MM.1S (cell line): ENCODE measurements at regions not wholly inside any gene's neighbourhood (a gene's known extent, or its start where the extent isn't known, plus 50 kb on each side); places are given as distances from the start of the nearest gene placed in this dataset.

ENCODE experiments used
- DNase-seq: peaks from one replicate; pipeline ENCODE4 v3.0.0-alpha.2; 2015
- H2AFZ ChIP-seq: fragments of 300-600 bp; sonication (generic); 2 replicates; pipeline ENCODE4 v1.6.0; 2016; ENCODE audit warnings: antibody characterized with exemption, low read length
- H3F3A ChIP-seq: fragments of 300-600 bp; sonication (generic); 2 replicates; pipeline ENCODE4 v1.6.1; 2016; ENCODE audit warnings: mild to moderate bottlenecking, antibody characterized with exemption, low read length, moderate library complexity, mixed read lengths; ENCODE audit not compliant: insufficient read depth
- H3K27ac ChIP-seq: fragments of 300-600 bp; sonication (generic); 2 replicates; pipeline ENCODE4 v1.5.1; 2016; ENCODE audit warnings: mild to moderate bottlenecking, low read length
- H3K27me3 ChIP-seq: fragments of 300-600 bp; sonication (generic); replicated peaks from 2 replicates; pipeline ENCODE4 v1.6.0; 2016; ENCODE audit warnings: low read length; ENCODE audit not compliant: insufficient read depth
- H3K36me3 ChIP-seq: fragments of 300-600 bp; sonication (generic); replicated peaks from 2 replicates; pipeline ENCODE4 v1.6.1; 2016; ENCODE audit warnings: mild to moderate bottlenecking, low read length, mixed read lengths; ENCODE audit not compliant: insufficient read depth
- H3K4me1 ChIP-seq: fragments of 300-600 bp; sonication (generic); 2 replicates; pipeline ENCODE4 v1.6.1; 2016; ENCODE audit warnings: low read length, mixed read lengths
- H3K4me2 ChIP-seq: fragments of 300-600 bp; sonication (generic); 2 replicates; pipeline ENCODE4 v1.6.0; 2016; ENCODE audit warnings: low read depth, low read length
- H3K4me3 ChIP-seq: fragments of 300-600 bp; sonication (generic); 2 replicates; pipeline ENCODE4 v1.5.1; 2016; ENCODE audit warnings: low read length, mixed read lengths
- H3K79me2 ChIP-seq: fragments of 300-600 bp; sonication (generic); 2 replicates; pipeline ENCODE4 v1.6.1; 2016; ENCODE audit warnings: mixed run types, low read length, mixed read lengths
- H3K9ac ChIP-seq: fragments of 300-600 bp; sonication (generic); 2 replicates; pipeline ENCODE4 v1.6.1; 2016; ENCODE audit warnings: low read length, mixed read lengths
- H3K9me2 ChIP-seq: fragments of 300-600 bp; sonication (generic); replicated peaks from 2 replicates; pipeline ENCODE4 v1.6.1; 2016; ENCODE audit warnings: mild to moderate bottlenecking, low read length, mixed read lengths; ENCODE audit not compliant: insufficient read depth
- H3K9me3 ChIP-seq: fragments of 300-600 bp; sonication (generic); replicated peaks from 2 replicates; pipeline ENCODE4 v1.6.1; 2016; ENCODE audit warnings: mild to moderate bottlenecking, low read length, mixed read lengths; ENCODE audit not compliant: insufficient read depth
- H4K20me1 ChIP-seq: fragments of 300-600 bp; sonication (generic); 2 replicates; pipeline ENCODE4 v1.6.1; 2016; ENCODE audit warnings: mild to moderate bottlenecking, low read length, moderate library complexity, mixed read lengths; ENCODE audit not compliant: insufficient read depth
- EZH2 ChIP-seq: fragments of 300-600 bp; sonication (generic); optimal IDR thresholded peaks from 2 replicates; pipeline ENCODE3; 2017; ENCODE audit warnings: low read depth, mild to moderate bottlenecking, antibody characterized with exemption, low read length, mixed read lengths
- EZH2phosphoT487 ChIP-seq: fragments of 300-600 bp; sonication (generic); IDR thresholded peaks from 2 replicates; pipeline ENCODE4 v1.6.1; 2018; ENCODE audit warnings: antibody characterized with exemption, low read length
- TF ChIP-seq, protein P1 (sequence below): fragments of 300-600 bp; sonication (generic); IDR thresholded peaks from 2 replicates; pipeline ENCODE4 v1.5.1; 2016; ENCODE audit warnings: antibody characterized with exemption, low read length, mixed read lengths

DNA sequence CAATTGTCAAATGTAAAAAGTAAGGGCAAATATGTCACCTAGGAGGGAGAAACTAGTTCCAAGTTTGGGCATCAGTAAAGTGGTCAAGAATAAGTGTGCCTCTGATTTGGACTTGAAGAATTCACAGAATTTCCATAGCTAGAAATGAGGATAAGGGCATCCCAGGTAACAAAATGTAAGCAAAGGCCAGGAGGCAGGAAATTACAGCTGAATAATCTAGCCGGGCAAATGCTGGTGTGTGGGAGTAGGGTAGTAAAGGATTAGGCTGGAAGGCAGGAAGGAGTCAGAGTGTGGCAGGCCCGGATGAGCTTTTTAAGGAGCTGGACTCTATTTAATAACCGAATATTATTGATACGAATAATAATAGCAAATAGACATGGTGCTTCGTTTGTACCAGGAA lies 144.9 kb upstream of the EGFLAM start:
- Histone ChIP-seq H3K9me2 (no peaks in the 10 kb centered on the region), H2AFZ (no peak overlapping the region), H3K36me3 (no peaks in the 10 kb centered on the region), H3K9ac (no peak overlapping the region), H3K4me1 (no peaks in the 10 kb centered on the region), H3F3A (no peaks in the 10 kb centered on the region), H3K27ac (no peak overlapping the region), H3K27me3 (no peaks in the 10 kb centered on the region), H4K20me1 (no peaks in the 10 kb centered on the region), H3K9me3 (no peaks in the 10 kb centered on the region), H3K4me3 (no peak overlapping the region), H3K79me2 (no peaks in the 10 kb centered on the region), H3K4me2 (no peak overlapping the region)
- TF ChIP-seq, protein P1, sequence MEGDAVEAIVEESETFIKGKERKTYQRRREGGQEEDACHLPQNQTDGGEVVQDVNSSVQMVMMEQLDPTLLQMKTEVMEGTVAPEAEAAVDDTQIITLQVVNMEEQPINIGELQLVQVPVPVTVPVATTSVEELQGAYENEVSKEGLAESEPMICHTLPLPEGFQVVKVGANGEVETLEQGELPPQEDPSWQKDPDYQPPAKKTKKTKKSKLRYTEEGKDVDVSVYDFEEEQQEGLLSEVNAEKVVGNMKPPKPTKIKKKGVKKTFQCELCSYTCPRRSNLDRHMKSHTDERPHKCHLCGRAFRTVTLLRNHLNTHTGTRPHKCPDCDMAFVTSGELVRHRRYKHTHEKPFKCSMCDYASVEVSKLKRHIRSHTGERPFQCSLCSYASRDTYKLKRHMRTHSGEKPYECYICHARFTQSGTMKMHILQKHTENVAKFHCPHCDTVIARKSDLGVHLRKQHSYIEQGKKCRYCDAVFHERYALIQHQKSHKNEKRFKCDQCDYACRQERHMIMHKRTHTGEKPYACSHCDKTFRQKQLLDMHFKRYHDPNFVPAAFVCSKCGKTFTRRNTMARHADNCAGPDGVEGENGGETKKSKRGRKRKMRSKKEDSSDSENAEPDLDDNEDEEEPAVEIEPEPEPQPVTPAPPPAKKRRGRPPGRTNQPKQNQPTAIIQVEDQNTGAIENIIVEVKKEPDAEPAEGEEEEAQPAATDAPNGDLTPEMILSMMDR, result no peak
- TF ChIP-seq EZH2phosphoT487 (no peak), EZH2 (no peak)
- no peak for DNase-seq

DNA sequence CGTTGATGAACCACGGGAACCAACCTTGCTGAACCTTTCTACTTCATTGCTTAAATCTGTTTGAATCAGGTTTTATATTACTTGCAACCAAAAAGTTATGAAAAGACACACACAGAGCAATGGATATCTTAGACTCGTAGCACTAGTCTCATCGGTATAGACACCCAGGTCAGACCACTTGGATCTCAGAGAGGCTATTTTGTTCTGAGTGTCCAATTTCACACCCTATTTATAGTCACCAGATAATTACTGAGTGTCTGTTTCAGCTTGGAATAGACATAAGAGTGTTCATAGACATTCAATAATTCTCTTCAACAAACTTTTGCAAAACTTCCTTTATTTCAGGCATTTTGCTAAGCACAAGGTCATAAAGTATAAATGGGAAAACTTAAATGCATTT lies 145.4 kb upstream of the EGFLAM start:
- no peak overlapping the region for H2AFZ ChIP-seq
- H3F3A ChIP-seq, result no peaks in the 10 kb centered on the region
- H3K27me3 ChIP-seq, result no peaks in the 10 kb centered on the region

DNA sequence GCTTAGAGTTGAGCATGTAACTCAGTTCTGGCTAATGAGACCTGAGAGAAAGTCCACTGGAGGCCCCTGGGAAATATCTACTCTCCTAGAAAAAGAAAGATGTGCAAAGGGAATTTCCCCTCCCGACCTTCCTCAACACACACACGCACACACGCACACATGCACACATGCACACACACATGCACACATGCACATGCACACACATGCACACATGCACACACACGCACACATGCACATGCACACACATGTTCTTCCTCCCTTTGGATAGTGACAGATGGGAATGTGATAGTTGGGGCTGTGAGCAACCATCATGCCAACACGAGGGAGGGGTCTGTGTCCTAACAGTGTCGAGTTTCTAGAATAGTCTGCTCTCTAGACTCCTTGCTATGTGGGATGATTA lies 148.2 kb upstream of the EGFLAM start:
- no peaks in the 10 kb centered on the region for H3K36me3 ChIP-seq
- no peak overlapping the region for H3K9ac ChIP-seq
- no peaks in the 10 kb centered on the region for H3K9me3 ChIP-seq
- H2AFZ ChIP-seq, result no peak overlapping the region
- no peak overlapping the region for H3K4me3 ChIP-seq
- TF ChIP-seq EZH2phosphoT487 (no peak), EZH2 (no peak)
- TF ChIP-seq, protein P1, result no peak
- no peaks in the 10 kb centered on the region for H3F3A ChIP-seq
- H3K9me2 ChIP-seq, result no peaks in the 10 kb centered on the region
- no peak overlapping the region for H3K4me2 ChIP-seq
- H3K27ac ChIP-seq, result no peak overlapping the region
- no peak for DNase-seq
- no peaks in the 10 kb centered on the region for H3K79me2 ChIP-seq
- no peaks in the 10 kb centered on the region for H4K20me1 ChIP-seq
- no peaks in the 10 kb centered on the region for H3K4me1 ChIP-seq
- no peaks in the 10 kb centered on the region for H3K27me3 ChIP-seq

More for the DNA sequence above, 145.4 kb upstream of the EGFLAM start:
- Histone ChIP-seq H3K79me2 (no peaks in the 10 kb centered on the region), H3K4me3 (no peak overlapping the region), H3K9me3 (no peaks in the 10 kb centered on the region), H3K27ac (no peak overlapping the region), H3K4me1 (no peaks in the 10 kb centered on the region), H3K36me3 (no peaks in the 10 kb centered on the region), H3K4me2 (no peak overlapping the region), H4K20me1 (no peaks in the 10 kb centered on the region), H3K9ac (no peak overlapping the region), H3K9me2 (no peaks in the 10 kb centered on the region)
- no peak for DNase-seq
- TF ChIP-seq EZH2phosphoT487 (no peak), EZH2 (no peak)
- TF ChIP-seq, protein P1, result no peak

DNA sequence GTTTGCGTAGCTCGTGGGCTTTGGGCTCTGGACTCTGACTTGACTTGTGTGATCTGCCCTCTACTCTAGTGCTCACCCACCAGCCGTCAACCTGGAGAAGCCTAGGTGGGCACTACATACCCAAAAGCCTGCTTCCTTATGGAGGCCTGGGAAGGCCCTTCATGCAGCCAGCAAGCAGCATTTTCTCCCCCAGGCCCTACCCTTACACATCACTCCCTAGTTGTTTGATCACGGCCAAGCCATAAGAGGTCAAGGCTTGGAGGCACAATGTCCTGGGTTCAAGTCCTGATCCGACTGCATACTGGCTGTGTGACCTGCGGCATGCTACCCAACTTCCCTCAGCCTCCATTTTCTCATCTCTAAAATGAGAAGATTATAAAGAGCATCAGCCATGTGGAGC lies 151.3 kb upstream of the EGFLAM start:
- H3K4me3 ChIP-seq, result no peak overlapping the region
- no peak overlapping the region for H3K9ac ChIP-seq
- TF ChIP-seq, protein P1, result no peak
- TF ChIP-seq EZH2 (no peak), EZH2phosphoT487 (no peak)
- no peaks in the 10 kb centered on the region for H3K79me2 ChIP-seq
- no peaks in the 10 kb centered on the region for H4K20me1 ChIP-seq
- H3K36me3 ChIP-seq, result no peaks in the 10 kb centered on the region
- no peaks in the 10 kb centered on the region for H3K9me3 ChIP-seq
- no peak overlapping the region for H3K27ac ChIP-seq
- H3K4me1 ChIP-seq, result no peaks in the 10 kb centered on the region
- H3K4me2 ChIP-seq, result no peak overlapping the region
- no peak for DNase-seq
- H3F3A ChIP-seq, result no peaks in the 10 kb centered on the region
- no peaks in the 10 kb centered on the region for H3K27me3 ChIP-seq
- no peaks in the 10 kb centered on the region for H3K9me2 ChIP-seq
- H2AFZ ChIP-seq, result no peak overlapping the region
